RWPE2 (cell line): ENCODE measurements at regions not wholly inside any gene's neighbourhood (a gene's known extent, or its start where the extent isn't known, plus 50 kb on each side); places are given as distances from the start of the nearest gene placed in this dataset.
A peak's percentile ranks its signal among the peaks of the same experiment; 100 is the strongest.
"Not testable (repeated sequence)": the region's sequence is repeated elsewhere in the genome, so short reads cannot be mapped to it uniquely, and the experiment has no call there.

ENCODE experiments used
- ATAC-seq: fragments of 200-7000 bp; cut with Tn5 transposase; 3 replicates; pipeline ENCODE4 v1.9.1; 2021; ENCODE audit warnings: low read depth
- DNase-seq: peaks from one replicate; pipeline ENCODE4 v3.0.0-alpha.2; 2020; ENCODE audit warnings: low spot score
- H3K27ac ChIP-seq: fragments of 450-650 bp; 2 replicates; pipeline ENCODE4 v1.5.1; 2017; ENCODE audit warnings: mild to moderate bottlenecking; ENCODE audit not compliant: poor library complexity, severe bottlenecking
- H3K27me3 ChIP-seq: fragments of 250-450 bp; sonication (Bioruptor Pico); 2 replicates; pipeline ENCODE4 v1.5.1; 2021; ENCODE audit warnings: mild to moderate bottlenecking, moderate library complexity; ENCODE audit not compliant: insufficient read depth, poor library complexity, severe bottlenecking
- H3K36me3 ChIP-seq: fragments of 250-450 bp; sonication (Bioruptor Pico); 2 replicates; pipeline ENCODE4 v1.5.1; 2020; ENCODE audit warnings: low read depth, mild to moderate bottlenecking, moderate library complexity
- H3K4me1 ChIP-seq: fragments of 250-450 bp; sonication (Bioruptor Pico); 2 replicates; pipeline ENCODE4 v1.5.1; 2021; ENCODE audit warnings: mild to moderate bottlenecking, moderate library complexity; ENCODE audit not compliant: insufficient read depth, poor library complexity, severe bottlenecking
- H3K4me3 ChIP-seq: fragments of 250-450 bp; sonication (Bioruptor Pico); 2 replicates; pipeline ENCODE4 v1.5.1; 2021; ENCODE audit warnings: mild to moderate bottlenecking, moderate library complexity; ENCODE audit not compliant: severe bottlenecking
- H3K9me3 ChIP-seq: fragments of 250-450 bp; sonication (Bioruptor Pico); 2 replicates; pipeline ENCODE4 v1.5.1; 2021; ENCODE audit warnings: mild to moderate bottlenecking, moderate library complexity; ENCODE audit not compliant: severe bottlenecking

GRCh38 chr5:62238584-62238983 is 67.4 kb upstream of the KIF2A start:
- not testable (repeated sequence) for DNase-seq, H3K27ac ChIP-seq, H3K36me3 ChIP-seq, H3K4me1 ChIP-seq, H3K27me3 ChIP-seq, H3K9me3 ChIP-seq, ATAC-seq, H3K4me3 ChIP-seq

DNA sequence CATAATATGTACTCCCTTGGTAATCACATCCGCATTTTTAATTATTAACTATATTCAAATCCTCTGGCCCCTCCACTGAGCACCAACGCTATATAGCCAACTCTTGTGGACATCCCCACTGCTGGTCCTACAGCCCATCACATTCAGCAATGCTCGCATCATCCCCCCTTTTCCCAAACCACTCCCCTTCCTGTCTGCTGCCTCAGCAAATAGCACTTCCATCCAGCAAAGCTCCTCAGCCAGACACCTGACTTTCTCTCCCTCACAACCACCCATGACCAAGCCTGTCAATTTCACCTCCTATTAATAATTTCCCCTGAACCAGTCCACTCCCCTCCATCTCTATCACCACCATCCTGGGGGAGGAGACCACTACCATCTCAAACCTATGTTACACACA is 65.5 kb upstream of the KIF2A start:
- not testable (repeated sequence) for H3K4me3 ChIP-seq, H3K36me3 ChIP-seq, DNase-seq, H3K4me1 ChIP-seq, H3K9me3 ChIP-seq, H3K27ac ChIP-seq, H3K27me3 ChIP-seq, ATAC-seq

GRCh38 chr5:62242000-62242399 is 64.0 kb upstream of the KIF2A start:
- H3K27me3 ChIP-seq, H3K27ac ChIP-seq, ATAC-seq, DNase-seq, H3K4me1 ChIP-seq, H3K9me3 ChIP-seq, H3K4me3 ChIP-seq, H3K36me3 ChIP-seq: not testable (repeated sequence)

GRCh38 chr5:62243046-62243445 is 63.0 kb upstream of the KIF2A start:
- not testable (repeated sequence) for H3K27me3 ChIP-seq, ATAC-seq, H3K36me3 ChIP-seq, H3K4me3 ChIP-seq, H3K27ac ChIP-seq, H3K9me3 ChIP-seq, H3K4me1 ChIP-seq, DNase-seq

GRCh38 chr5:62248192-62248591 is 57.8 kb upstream of the KIF2A start:
- not testable (repeated sequence) for H3K27me3 ChIP-seq

DNA sequence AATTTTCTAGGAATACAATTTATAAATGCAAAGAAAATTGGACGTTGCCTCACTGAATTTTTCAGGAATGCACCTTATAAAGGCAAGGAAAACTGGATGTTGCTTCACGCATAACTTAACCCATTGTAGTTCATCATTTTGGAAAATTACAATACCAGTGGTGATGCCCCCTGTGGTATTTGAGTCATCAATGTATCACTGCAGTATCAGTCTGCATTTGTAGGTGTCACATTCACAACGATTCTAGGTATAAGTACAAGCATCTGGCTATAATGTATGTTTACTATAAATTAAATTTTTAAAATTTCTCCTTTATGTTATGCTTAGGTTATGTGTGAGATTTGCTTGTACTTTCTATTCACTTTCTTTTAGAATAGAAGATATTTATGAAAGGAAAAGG is 55.9 kb upstream of the KIF2A start:
- not testable (repeated sequence) for H3K27ac ChIP-seq, H3K9me3 ChIP-seq, H3K27me3 ChIP-seq, H3K4me1 ChIP-seq, H3K4me3 ChIP-seq, H3K36me3 ChIP-seq, ATAC-seq, DNase-seq

More at GRCh38 chr5:62248192-62248591, 57.8 kb upstream of the KIF2A start:
- H3K27ac ChIP-seq, H3K9me3 ChIP-seq, H3K4me1 ChIP-seq, H3K4me3 ChIP-seq, H3K36me3 ChIP-seq: not testable (repeated sequence)
- peak; percentile 73 for DNase-seq
- ATAC-seq = peak; percentile 96

DNA sequence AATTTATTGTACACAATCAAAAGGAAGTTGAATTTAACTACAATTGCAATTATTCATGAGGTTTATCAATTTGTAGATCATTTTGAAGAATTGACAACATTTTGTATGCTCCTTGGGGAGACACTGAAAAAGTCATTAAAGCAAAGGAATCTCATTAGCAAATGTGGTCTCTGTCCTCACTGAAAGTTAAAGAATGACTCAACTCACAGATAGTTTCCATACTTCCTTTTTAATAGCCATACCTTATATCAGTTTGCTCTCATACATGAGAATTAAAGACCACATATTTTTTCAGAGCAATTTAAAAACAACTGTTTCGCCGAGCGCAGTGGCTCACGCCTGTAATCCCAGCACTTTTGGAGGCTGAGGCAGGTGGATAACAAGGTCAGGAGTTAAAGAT is 55.1 kb upstream of the KIF2A start:
- H3K27me3 ChIP-seq, H3K9me3 ChIP-seq, DNase-seq, ATAC-seq, H3K36me3 ChIP-seq, H3K27ac ChIP-seq, H3K4me1 ChIP-seq, H3K4me3 ChIP-seq: not testable (repeated sequence)

DNA sequence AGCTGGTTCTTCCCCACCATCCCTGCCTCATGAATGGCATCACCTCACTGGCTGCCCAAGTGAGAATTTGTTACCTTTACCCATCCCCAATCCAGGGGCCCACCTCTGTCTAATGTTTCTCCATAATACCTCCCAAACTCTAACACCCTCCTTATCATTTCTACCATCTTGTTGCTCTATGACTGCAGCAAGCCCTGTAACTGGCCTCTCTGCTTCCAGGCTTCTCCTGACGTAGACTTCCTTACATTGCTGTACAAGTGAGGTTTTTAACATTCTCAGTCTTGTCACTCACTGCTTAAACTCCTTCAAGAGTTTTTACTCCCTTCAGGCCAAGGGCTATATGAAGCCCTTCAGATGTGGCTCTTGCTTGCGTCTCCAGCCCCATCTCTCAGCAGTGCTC is 53.5 kb upstream of the KIF2A start:
- not testable (repeated sequence) for H3K4me3 ChIP-seq, H3K4me1 ChIP-seq, H3K36me3 ChIP-seq, H3K9me3 ChIP-seq, H3K27ac ChIP-seq, H3K27me3 ChIP-seq, DNase-seq, ATAC-seq

GRCh38 chr5:62255551-62255950 is 50.5 kb upstream of the KIF2A start:
- H3K27me3 ChIP-seq, DNase-seq, ATAC-seq, H3K36me3 ChIP-seq, H3K9me3 ChIP-seq, H3K4me3 ChIP-seq, H3K27ac ChIP-seq, H3K4me1 ChIP-seq: not testable (repeated sequence)
